OCI-M1 (cell line): ENCODE measurements at regions not wholly inside any gene's neighbourhood (a gene's known extent, or its start where the extent isn't known, plus 50 kb on each side); places are given as distances from the start of the nearest gene placed in this dataset.

Experiments used
- DNase-seq: peaks from one replicate; lab custom pipeline; 2025; lab: John Stamatoyannopoulos, UW

GRCh38 chr4:1524761-1525160, 118.5 kb upstream of the NKX1-1 start:
- DNase-seq, result no peak

DNA sequence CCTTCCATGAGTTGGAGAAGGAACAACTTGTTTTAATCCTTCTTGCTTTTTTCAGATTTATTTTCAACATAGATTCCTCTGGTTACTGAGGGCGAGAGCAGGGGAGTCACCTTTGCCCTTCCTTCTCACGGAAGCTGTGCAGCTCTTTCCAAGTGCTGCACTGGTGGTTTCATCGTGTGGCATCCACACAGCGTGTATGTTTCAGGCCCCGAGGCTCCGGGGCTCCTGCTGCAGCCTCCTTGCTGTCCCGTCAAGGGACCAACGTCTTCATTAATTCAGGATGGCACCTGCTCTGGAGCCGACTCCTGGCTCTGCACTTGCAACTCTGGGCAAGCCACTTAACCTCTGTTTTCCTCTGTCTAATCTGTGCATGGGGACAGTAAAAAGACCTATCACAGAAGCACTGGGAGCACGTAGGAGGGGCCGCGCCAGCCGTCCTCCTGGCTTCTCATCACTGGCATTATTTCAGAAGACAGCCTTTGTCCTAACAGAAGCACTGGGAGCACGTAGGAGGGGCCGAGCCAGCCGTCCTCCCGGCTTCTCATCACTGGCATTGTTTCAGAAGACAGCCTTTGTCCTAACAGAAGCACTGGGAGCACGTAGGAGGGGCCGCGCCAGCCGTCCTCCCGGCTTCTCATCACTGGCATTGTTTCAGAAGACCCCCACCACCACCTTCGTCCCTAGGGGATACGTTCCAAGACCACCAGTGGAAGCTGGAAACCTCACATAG, 117.8 kb upstream of the NKX1-1 start:
- DNase-seq, result no peak

DNA sequence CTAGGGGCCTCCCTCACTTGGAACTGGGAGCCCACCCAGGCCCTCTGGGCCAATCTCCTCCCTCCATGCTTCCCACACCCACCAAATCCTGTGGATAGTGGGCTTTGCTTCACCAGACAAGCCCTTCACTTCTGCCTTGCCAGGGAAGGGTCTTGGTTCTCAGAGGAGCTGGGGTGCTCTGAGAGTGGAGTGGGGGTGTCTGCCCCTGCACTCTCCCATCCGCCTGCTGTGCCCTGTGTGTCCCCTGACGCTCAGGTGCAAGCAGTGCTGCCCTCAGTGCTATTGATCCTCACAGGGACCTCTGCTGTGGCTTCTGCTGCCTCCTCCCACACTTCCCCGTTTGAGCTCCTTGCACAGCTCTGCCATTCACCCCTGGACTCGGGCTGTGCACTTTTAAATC, 117.3 kb upstream of the NKX1-1 start:
- no peak for DNase-seq

DNA sequence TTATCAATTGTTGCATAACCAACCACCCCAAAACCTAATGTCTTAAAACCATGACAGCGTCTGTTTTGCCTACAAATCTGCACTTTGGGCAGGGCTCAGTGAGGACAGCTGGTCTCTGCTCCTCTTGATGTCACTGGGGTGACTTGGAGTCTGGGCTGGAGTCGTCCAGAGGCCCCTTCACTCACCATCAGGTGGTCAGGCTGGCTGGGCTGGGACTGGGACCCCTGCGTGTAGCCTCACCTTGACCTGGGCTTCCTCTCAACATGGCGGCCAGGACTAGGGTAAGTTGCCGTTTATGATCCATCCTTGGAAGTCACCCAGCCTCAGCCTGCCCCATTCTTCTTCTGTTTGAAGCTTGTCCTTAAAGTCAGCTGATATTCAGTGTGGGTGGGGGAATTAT, 116.8 kb upstream of the NKX1-1 start:
- no peak for DNase-seq

GRCh38 chr4:1522606-1523005, 116.4 kb upstream of the NKX1-1 start:
- no peak for DNase-seq

DNA sequence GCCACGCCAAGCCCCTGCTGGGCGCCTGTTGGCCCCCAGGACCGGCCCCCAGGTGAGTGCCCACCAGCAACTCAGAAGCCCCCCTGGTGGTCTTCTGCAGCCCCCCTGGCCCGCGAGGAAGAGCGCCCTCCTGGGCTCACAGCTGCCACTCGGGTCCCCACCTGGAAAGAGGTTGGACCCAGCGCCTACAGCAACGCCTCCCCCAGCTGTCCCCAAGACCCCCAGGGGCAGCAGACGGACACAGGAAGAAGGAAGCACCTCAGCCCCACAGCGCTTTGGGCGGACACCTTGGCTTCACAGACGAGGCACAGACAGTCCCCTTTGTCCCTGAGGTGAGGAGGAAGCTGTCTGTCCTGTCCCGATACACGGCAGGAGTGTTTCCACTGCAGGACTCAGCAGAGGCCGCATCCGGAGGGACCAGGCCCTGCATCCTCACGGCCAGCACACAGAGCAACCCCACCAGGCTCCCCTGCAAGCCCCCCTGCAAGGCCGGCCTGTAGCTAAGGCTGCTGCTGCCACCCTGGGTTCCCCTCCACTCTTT, 115.6 kb upstream of the NKX1-1 start:
- no peak for DNase-seq

DNA sequence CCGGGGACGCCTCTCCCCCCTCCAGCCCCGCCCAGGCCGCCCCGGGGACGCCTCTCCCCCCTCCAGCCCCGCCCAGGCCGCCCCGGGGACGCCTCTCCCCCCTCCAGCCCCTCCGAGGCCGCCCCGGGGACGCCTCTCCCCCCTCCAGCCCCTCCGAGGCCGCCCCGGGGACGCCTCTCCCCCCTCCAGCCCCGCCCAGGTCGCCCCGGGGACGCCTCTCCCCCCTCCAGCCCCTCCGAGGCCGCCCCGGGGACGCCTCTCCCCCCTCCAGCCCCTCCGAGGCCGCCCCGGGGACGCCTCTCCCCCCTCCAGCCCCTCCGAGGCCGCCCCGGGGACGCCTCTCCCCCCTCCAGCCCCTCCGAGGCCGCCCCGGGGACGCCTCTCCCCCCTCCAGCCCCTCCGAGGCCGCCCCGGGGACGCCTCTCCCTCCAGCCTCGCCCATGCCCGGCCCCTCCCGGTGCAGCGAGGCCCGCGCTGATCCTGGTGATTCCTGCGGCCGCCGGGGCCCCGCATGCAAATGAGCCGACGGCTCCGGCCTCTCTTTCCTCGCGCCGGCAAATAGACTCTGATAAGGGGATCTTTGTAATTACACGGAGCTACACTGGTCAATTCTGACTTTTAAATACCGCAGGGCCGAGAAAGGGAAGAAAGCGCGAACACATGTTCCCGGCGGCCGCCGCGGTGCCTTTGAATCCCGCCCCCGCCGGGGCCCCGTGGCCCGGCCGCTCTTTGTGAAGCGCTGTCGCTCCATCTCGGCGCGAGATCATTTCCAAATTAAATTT, 114.7 kb upstream of the NKX1-1 start:
- peak; percentile 85 for DNase-seq

- DNase-seq, result no peak
Measured at GRCh38 chr4:1519787-1520661, 113.8 kb upstream of the NKX1-1 start.

DNA sequence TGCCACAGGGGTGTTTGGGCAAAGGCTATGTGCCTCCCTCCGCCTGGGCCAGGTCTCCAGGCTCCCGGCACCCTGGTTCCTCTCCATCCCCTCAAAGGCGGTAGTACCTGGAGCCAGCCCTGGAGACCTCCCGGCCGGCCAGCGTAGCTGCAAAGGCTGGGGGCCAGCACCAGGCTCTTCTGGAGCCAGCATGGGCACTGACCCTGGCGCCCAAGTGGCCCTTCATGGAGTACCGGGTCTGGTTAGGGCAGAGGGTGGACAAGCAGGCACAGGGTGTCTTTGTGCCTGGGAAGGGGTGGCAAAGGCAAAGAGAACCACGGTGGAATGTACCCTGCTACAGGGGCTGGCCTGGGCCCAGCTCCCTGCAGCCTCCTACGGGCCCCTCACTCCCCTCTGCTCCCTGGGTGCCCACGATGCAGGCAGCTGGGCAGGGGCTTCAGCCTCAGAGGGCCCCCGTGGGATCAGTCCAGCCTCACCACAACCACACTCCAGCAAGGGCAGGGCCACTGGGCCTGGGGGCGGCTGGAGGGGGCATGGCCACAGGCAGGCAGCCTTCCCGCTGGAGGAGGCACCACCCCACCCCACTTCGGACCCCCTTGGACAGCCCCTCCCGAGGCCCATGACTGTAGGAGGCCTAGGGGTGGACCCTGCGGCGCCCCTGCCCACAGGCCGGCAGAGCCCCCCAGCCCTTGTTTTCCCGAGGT, 112.9 kb upstream of the NKX1-1 start:
- no peak for DNase-seq

GRCh38 chr4:1517592-1518411, 111.6 kb upstream of the NKX1-1 start:
- no peak for DNase-seq

GRCh38 chr4:1516881-1517480, 110.7 kb upstream of the NKX1-1 start:
- DNase-seq, result no peak

DNA sequence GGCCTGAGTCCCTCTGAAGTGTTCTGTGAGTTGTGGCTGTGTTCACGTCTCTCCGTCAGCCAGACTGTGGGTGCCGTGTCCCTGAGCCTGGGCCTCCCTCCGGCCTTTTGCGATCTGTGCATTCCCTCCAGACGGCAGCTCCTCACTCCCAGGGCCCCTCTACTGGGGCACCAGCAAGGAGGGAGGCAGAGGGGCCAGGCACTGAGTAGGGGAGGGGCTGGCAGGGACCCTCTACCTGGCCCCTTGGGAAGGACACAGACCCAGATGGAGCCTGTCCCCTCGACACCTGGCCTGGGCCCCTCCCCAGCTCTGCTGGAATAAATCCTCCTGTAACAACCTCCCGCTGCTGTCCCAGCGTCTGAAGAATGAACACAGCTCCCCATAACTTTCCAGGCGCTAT, 110.0 kb upstream of the NKX1-1 start:
- DNase-seq, result no peak

DNA sequence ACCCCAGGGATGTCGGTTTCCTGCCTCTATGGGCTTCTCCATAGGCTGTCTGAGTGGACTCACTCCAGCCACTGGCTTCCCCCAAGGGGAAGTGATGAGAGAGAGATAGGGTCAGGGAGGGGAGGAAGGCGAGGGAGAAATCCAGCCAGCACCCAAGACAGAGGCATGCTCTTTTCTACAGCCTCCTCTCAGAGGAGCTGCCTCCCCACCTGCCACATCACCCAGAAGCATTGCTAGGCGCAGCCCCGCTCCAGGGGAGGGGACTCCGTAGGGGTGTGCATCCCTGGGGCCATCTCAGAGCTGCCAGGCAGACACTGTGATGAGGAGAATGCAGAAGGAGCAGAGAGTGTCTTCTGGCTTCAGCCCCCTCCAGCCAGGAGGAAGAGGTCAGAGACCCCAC, 109.5 kb upstream of the NKX1-1 start:
- DNase-seq, result no peak

GRCh38 chr4:1515156-1515555, 108.9 kb upstream of the NKX1-1 start:
- DNase-seq, result no peak

- DNase-seq, result no peak
Measured at GRCh38 chr4:1514612-1515011, 108.4 kb upstream of the NKX1-1 start.

- DNase-seq, result no peak
Measured at GRCh38 chr4:1513936-1514483, 107.8 kb upstream of the NKX1-1 start.

DNA sequence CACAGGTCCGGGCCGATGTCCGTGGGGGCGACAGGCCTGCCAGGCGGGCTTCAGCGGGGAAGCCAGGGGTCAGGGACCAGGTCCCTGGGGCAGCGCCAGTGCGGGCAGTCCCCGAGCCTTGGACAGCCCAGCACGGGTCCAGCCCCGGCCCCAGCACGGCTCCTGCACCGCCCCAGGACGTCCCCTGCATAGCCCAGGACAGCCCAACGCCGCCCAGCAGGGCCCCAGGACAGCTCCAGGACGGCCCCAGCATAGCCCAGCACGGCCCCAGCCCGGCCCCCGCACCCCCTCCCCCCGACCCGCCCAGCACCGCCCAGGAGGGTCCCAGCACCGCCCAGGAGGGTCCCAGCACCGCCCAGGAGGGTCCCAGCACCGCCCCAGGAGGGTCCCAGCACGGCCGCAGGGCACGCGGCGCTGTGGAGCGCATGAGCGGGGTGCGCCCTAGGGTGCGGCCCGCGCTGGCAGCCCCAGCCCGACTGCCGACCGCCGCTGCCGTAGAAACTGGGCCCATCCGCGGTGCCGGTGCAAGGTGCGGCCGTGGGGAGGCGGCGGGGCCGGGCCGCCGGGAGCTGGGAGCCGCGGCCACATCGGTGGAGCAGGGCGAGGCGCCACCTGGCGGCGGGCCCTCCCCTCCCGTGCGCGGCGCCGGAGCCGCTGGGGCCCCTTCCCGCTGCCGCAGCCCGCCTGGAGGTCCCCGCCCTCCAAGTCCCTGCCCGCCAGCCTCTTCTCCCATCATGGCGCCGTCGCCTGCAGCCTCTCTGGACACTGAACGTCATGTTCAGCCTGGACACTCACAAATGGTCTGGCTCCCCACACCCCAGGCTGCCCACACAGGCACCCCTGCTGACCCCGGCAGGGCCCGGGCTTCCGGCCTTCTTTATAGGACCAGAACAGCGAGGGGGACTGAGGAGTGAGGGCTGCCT, 106.8 kb upstream of the NKX1-1 start:
- no peak for DNase-seq

- no peak for DNase-seq
Measured at GRCh38 chr4:1512051-1512737, 106.0 kb upstream of the NKX1-1 start.
